GM12878 (cell line): ENCODE measurements at regions not wholly inside any gene's neighbourhood (a gene's known extent, or its start where the extent isn't known, plus 50 kb on each side); places are given as distances from the start of the nearest gene placed in this dataset.

Source experiments
- ATAC-seq: fragments of 200-7000 bp; cut with Tn5 transposase; 3 replicates; pipeline ENCODE4 v1.9.1; 2020; ENCODE audit warnings: mild to moderate bottlenecking, moderate library complexity
- BruUV-seq: library from RNA; stranded (reverse); fragments of 400-500 nt; replicated peaks from 2 replicates; lab custom pipeline; 2021; lab: Mats Ljungman, UMichigan
- CTCF ChIA-PET: fragments of 300-600 bp; sonication (Branson Sonifier 250); formaldehyde crosslinking; extraction: SDS; loops from one replicate; lab custom pipeline; 2021; ENCODE audit warnings: inconsistent platforms; lab: Yijun Ruan, JAX
- POLR2A ChIA-PET: fragments of 350-600 bp; formaldehyde crosslinking; extraction: SDS; loops from one replicate; lab custom pipeline; 2021; ENCODE audit warnings: inconsistent platforms; lab: Charles Lee
- RAD21 ChIA-PET: fragments of 300-600 bp; sonication (Branson Sonifier 250); formaldehyde crosslinking; loops from one replicate; lab custom pipeline; 2023; ENCODE audit warnings: antibody characterized with exemption; ENCODE audit not compliant: unreplicated experiment; lab: Charles Lee
- SMC1A ChIA-PET: fragments of 300-600 bp; sonication (Branson Sonifier 250); formaldehyde crosslinking; loops from one replicate; lab custom pipeline; 2023; ENCODE audit not compliant: unreplicated experiment, uncharacterized antibody; lab: Charles Lee
- DNase-seq: peaks from one replicate; pipeline ENCODE4 v3.0.0-alpha.2; 2011; ENCODE audit warnings: low read depth, low spot score
- FAIRE-seq: peaks from 3 replicates; lab custom pipeline; 2011; peaks lifted over from hg19 to GRCh38; lab: Jason Lieb, UNC
- H2AFZ ChIP-seq: 2 replicates; pipeline ENCODE4 v1.6.0; 2011; ENCODE audit warnings: low read depth, low read length, control low read depth; ENCODE audit not compliant: control insufficient read depth
- H3K27ac ChIP-seq: 2 replicates; pipeline ENCODE4 v1.5.1; 2011; ENCODE audit warnings: control low read depth; ENCODE audit not compliant: control insufficient read depth, insufficient read depth
- H3K27me3 ChIP-seq, 2 experiments: replicated peaks in 1 of 2; 2 replicates each; pipeline versions ENCODE4 v1.6.0 to v1.6.1; 2011; ENCODE audit warnings: low read length in 1 of 2; ENCODE audit not compliant: control insufficient read depth in 2 of 2, insufficient read depth in 2 of 2
- H3K36me3 ChIP-seq, 2 experiments: 2 replicates each; pipeline ENCODE4 v1.5.1; 2011; ENCODE audit warnings: low read length in 1 of 2; ENCODE audit not compliant: control insufficient read depth in 2 of 2, insufficient read depth in 2 of 2
- H3K4me1 ChIP-seq: 2 replicates; pipeline ENCODE4 v1.6.1; 2011; ENCODE audit warnings: mild to moderate bottlenecking, low read length, moderate library complexity, mixed read lengths; ENCODE audit not compliant: control insufficient read depth, insufficient read depth
- H3K4me2 ChIP-seq: 2 replicates; pipeline ENCODE4 v1.6.0; 2011; ENCODE audit warnings: control low read depth; ENCODE audit not compliant: control insufficient read depth, insufficient read depth
- H3K4me3 ChIP-seq: fragments of 200-600 bp; sonication (generic); 2 replicates; pipeline ENCODE4 v1.5.1; 2016
- H3K79me2 ChIP-seq: 2 replicates; pipeline ENCODE4 v1.6.0; 2011; ENCODE audit warnings: low read length; ENCODE audit not compliant: control insufficient read depth, insufficient read depth
- H3K9ac ChIP-seq: 2 replicates; pipeline ENCODE4 v1.8.0; 2011; ENCODE audit warnings: low read length, control low read depth, mixed read lengths; ENCODE audit not compliant: control insufficient read depth, insufficient read depth
- H3K9me3 ChIP-seq: replicated peaks from 3 replicates; pipeline ENCODE4 v1.5.1; 2011; ENCODE audit warnings: mild to moderate bottlenecking, low read length; ENCODE audit not compliant: control insufficient read depth, insufficient read depth
- H4K20me1 ChIP-seq: 2 replicates; pipeline ENCODE4 v1.6.0; 2011; ENCODE audit not compliant: control insufficient read depth, insufficient read depth
- ASH2L ChIP-seq: fragments of 300-600, 200-600 bp; sonication (generic); IDR thresholded peaks from 2 replicates; pipeline ENCODE4 v1.6.1; 2017; ENCODE audit warnings: low read depth, mild to moderate bottlenecking, borderline replicate concordance
- CHD4 ChIP-seq: fragments of 200-600 bp; sonication (generic); IDR thresholded peaks from 2 replicates; pipeline ENCODE4 v1.6.1; 2016; ENCODE audit warnings: mild to moderate bottlenecking
- CREM ChIP-seq: IDR thresholded peaks from 2 replicates; pipeline ENCODE4 v1.6.1; 2014; ENCODE audit warnings: antibody characterized with exemption, low read depth
- ELK1 ChIP-seq: IDR thresholded peaks from 2 replicates; pipeline ENCODE4 v1.6.1; 2012; ENCODE audit warnings: low read depth, low read length, improper control_type of control experiment
- EP300 ChIP-seq, 2 experiments: fragments of 150-350 bp in 1 of 2; IDR thresholded peaks; 2 replicates each; pipeline ENCODE4 v1.6.1; 2011 to 2012; ENCODE audit warnings: low read depth in 2 of 2, low read length in 2 of 2, borderline replicate concordance in 1 of 2, improper control_type of control experiment in 1 of 2, inconsistent platforms in 1 of 2; ENCODE audit not compliant: control insufficient read depth in 1 of 2
- FOS ChIP-seq: IDR thresholded peaks from 3 replicates; pipeline ENCODE4 v1.6.1; 2011; ENCODE audit warnings: borderline replicate concordance; ENCODE audit not compliant: insufficient read length; ENCODE audit errors: extremely low read depth
- HCFC1 ChIP-seq: fragments of 150-350 bp; IDR thresholded peaks from 2 replicates; pipeline ENCODE4 v1.6.1; 2014; ENCODE audit warnings: low read length
- IRF3 ChIP-seq: fragments of 450-650 bp; IDR thresholded peaks from 2 replicates; pipeline ENCODE4 v1.6.1; 2014; ENCODE audit warnings: mild to moderate bottlenecking
- IRF5 ChIP-seq: fragments of 450-650 bp; IDR thresholded peaks from 2 replicates; pipeline ENCODE4 v1.6.1; 2017; ENCODE audit warnings: borderline replicate concordance
- MEF2A ChIP-seq: IDR thresholded peaks from 2 replicates; pipeline ENCODE4 v1.6.1; 2011; ENCODE audit warnings: low read depth, mild to moderate bottlenecking, low read length, moderate library complexity; ENCODE audit not compliant: insufficient read depth
- MTA2 ChIP-seq: fragments of 450-650 bp; IDR thresholded peaks from 2 replicates; pipeline ENCODE4 v1.6.1; 2016; ENCODE audit warnings: low read depth, mild to moderate bottlenecking, moderate library complexity
- NFXL1 ChIP-seq: fragments of 450-650 bp; IDR thresholded peaks from 2 replicates; pipeline ENCODE4 v1.6.1; 2017; ENCODE audit warnings: antibody characterized with exemption, mild to moderate bottlenecking, borderline replicate concordance
- PAX8 ChIP-seq: fragments of 450-650 bp; IDR thresholded peaks from 2 replicates; pipeline ENCODE4 v1.6.1; 2017; ENCODE audit warnings: mild to moderate bottlenecking, moderate library complexity
- SMAD5 ChIP-seq: IDR thresholded peaks from 2 replicates; pipeline ENCODE4 v1.6.1; 2016; ENCODE audit warnings: antibody characterized with exemption, low read depth
- SMC3 ChIP-seq: IDR thresholded peaks from 2 replicates; pipeline ENCODE4 v1.6.1; 2011; ENCODE audit warnings: low read length, improper control_type of control experiment, borderline replicate concordance
- SUPT20H ChIP-seq: IDR thresholded peaks from 2 replicates; pipeline ENCODE4 v1.6.1; 2011; ENCODE audit warnings: low read depth, mild to moderate bottlenecking, low read length, moderate library complexity, borderline replicate concordance; ENCODE audit not compliant: control insufficient read depth
- TCF12 ChIP-seq: IDR thresholded peaks from 2 replicates; pipeline ENCODE4 v1.6.1; 2011; ENCODE audit warnings: low read depth, mild to moderate bottlenecking, low read length
- WRNIP1 ChIP-seq: IDR thresholded peaks from 2 replicates; pipeline ENCODE4 v1.6.1; 2011; ENCODE audit warnings: low read depth, low read length, improper control_type of control experiment, borderline replicate concordance
- ZBED1 ChIP-seq: IDR thresholded peaks from 2 replicates; pipeline ENCODE4 v1.6.1; 2016; ENCODE audit warnings: borderline replicate concordance
- ZNF384 ChIP-seq: IDR thresholded peaks from 2 replicates; pipeline ENCODE4 v1.6.1; 2012; ENCODE audit warnings: low read depth, mild to moderate bottlenecking, low read length, improper control_type of control experiment, borderline replicate concordance
- WGBS: methylation state at CpG from one replicate; pipeline ENCODE4 v1.1.6; 2016; ENCODE audit warnings: low lambda C conversion rate; ENCODE audit not compliant: insufficient replicate concordance, insufficient coverage; ENCODE audit errors: missing lambda C conversion rate; 5-methylcytosine and 5-hydroxymethylcytosine counted together
- in situ Hi-C: fragments of 300-500 bp; cut with MboI; formaldehyde crosslinking; loops from 9 replicates; pipeline ENCODE4 v1.14.3; 2018; ENCODE audit warnings: mixed read lengths
- intact Hi-C: fragments of 100-400 bp; cut with micrococcal nuclease; formaldehyde crosslinking; loops from one replicate; pipeline ENCODE4 v1.14.2; 2022; ENCODE audit not compliant: unreplicated experiment

- Histone ChIP-seq H3K79me2 (no peaks in the 10 kb centered on the region), H3K4me1 (no peaks in the 10 kb centered on the region), H2AFZ (no peak overlapping the region), H4K20me1 (no peaks in the 10 kb centered on the region), H3K27me3 (peaks cover 5% of the 10 kb centered on the region in 2 experiments), H3K9me3 (no peaks in the 10 kb centered on the region), H3K27ac (no peak overlapping the region), H3K36me3 (no peaks in the 10 kb centered on the region), H3K4me3 (no peak overlapping the region), H3K4me2 (no peak overlapping the region), H3K9ac (no peak overlapping the region)
- DNase-seq (no peak), FAIRE-seq (no peak), ATAC-seq (no peak)
- TF ChIP-seq SMAD5, result no peak
- TF ChIP-seq IRF3, result no peak
- TF ChIP-seq SMC3, result no peak
- TF ChIP-seq NFXL1, result no peak
- no peak for TF ChIP-seq EP300 (IDR thresholded peaks at IDR 0.05; ENCODE audit: borderline replicate concordance in 1 of 2, control insufficient read depth in 1 of 2, low read depth in 2 of 2, low read length in 2 of 2)
- no peak for TF ChIP-seq FOS
- TF ChIP-seq ASH2L, result no peak
- no peak for TF ChIP-seq IRF5
- TF ChIP-seq MTA2, result no peak
- TF ChIP-seq MEF2A, result no peak
- TF ChIP-seq SUPT20H, result no peak
- TF ChIP-seq ZBED1, result no peak
- no peak for TF ChIP-seq ELK1
- no peak for TF ChIP-seq CHD4
- TF ChIP-seq WRNIP1, result no peak
- no peak for TF ChIP-seq PAX8
- TF ChIP-seq TCF12, result no peak
- no peak for TF ChIP-seq HCFC1
- no peak for TF ChIP-seq ZNF384
- TF ChIP-seq CREM, result no peak
- 21% methylated on average over 4 of the region's 4 CpGs for WGBS
- in situ Hi-C loops, result no loop called here
- ChIA-PET SMC1A (interaction anchor here (0.6 kb wide), 1 partner anchor 104 kb away, joined by 3 read pairs; no protein-coding TSS in a partner anchor), CTCF (no interaction called here), RAD21 (no interaction called here), POLR2A (no interaction called here)
- intact Hi-C loops, result no loop called here
- BruUV-seq, result no TSS peak
Observed at GRCh38 chr6:159440349-159440748, 252.7 kb downstream of the SOD2 start.
